VCaP (cell line): ENCODE measurements at regions not wholly inside any gene's neighbourhood (a gene's known extent, or its start where the extent isn't known, plus 50 kb on each side); places are given as distances from the start of the nearest gene placed in this dataset.

Source experiments
- H3K27ac ChIP-seq: fragments of 450-650 bp; 2 replicates; pipeline ENCODE4 v1.5.1; 2017
- CTCF ChIP-seq: fragments of 450-650 bp; conservative IDR thresholded peaks from 2 replicates; pipeline ENCODE4 v1.5.1; 2017; ENCODE audit warnings: mild to moderate bottlenecking, moderate library complexity

GRCh38 chr13:53200498-53201453 is 172.2 kb downstream of the OLFM4 start:
- TF ChIP-seq CTCF: peak; percentile 61

GRCh38 chr13:53201454-53202225 is 173.0 kb downstream of the OLFM4 start:
- peak; percentile 91 for TF ChIP-seq CTCF
- H3K27ac ChIP-seq: no peak overlapping the region

More at GRCh38 chr13:53200498-53201453, 172.2 kb downstream of the OLFM4 start:
- H3K27ac ChIP-seq: no peak overlapping the region

- no peak overlapping the region for H3K27ac ChIP-seq
- no peak for TF ChIP-seq CTCF
Observed at GRCh38 chr13:53204598-53204997, 176.0 kb downstream of the OLFM4 start.

GRCh38 chr13:53206455-53206854 is 177.8 kb downstream of the OLFM4 start:
- no peak overlapping the region for H3K27ac ChIP-seq

GRCh38 chr13:53207556-53207955 is 178.9 kb downstream of the OLFM4 start:
- no peak for TF ChIP-seq CTCF
- H3K27ac ChIP-seq: no peak overlapping the region

More at GRCh38 chr13:53206455-53206854, 177.8 kb downstream of the OLFM4 start:
- peak; percentile 83 for TF ChIP-seq CTCF

GRCh38 chr13:53214433-53214832 is 185.8 kb downstream of the OLFM4 start:
- no peak overlapping the region for H3K27ac ChIP-seq
- no peak for TF ChIP-seq CTCF

- H3K27ac ChIP-seq: no peak overlapping the region
- no peak for TF ChIP-seq CTCF
Observed at GRCh38 chr13:53215563-53215962, 186.9 kb downstream of the OLFM4 start.
